Left ventricle myocardium inferior (tissue), 1 donor: ENCODE measurements at regions not wholly inside any gene's neighbourhood (a gene's known extent, or its start where the extent isn't known, plus 50 kb on each side); places are given as distances from the start of the nearest gene placed in this dataset.

Source experiments
- DNase-seq: peaks from one replicate; pipeline ENCODE4 v3.0.0-alpha.2; 2020
- H3K27ac ChIP-seq: fragments of 200-600 bp; replicated peaks from 2 replicates; pipeline ENCODE4 v1.8.0; 2021
- H3K27me3 ChIP-seq: fragments of 200-600 bp; 2 replicates; pipeline ENCODE4 v1.8.0; 2021; ENCODE audit warnings: low read depth
- H3K36me3 ChIP-seq: fragments of 200-600 bp; 2 replicates; pipeline ENCODE4 v1.8.0; 2021
- H3K4me1 ChIP-seq: fragments of 200-600 bp; 2 replicates; pipeline ENCODE4 v1.8.0; 2021
- H3K4me3 ChIP-seq: fragments of 200-600 bp; 2 replicates; pipeline ENCODE4 v1.8.0; 2021; ENCODE audit warnings: mild to moderate bottlenecking, moderate library complexity
- H3K9me3 ChIP-seq: fragments of 200-600 bp; replicated peaks from 2 replicates; pipeline ENCODE4 v1.8.0; 2021
- intact Hi-C: fragments of 100-400 bp; cut with micrococcal nuclease; formaldehyde crosslinking; loops from one replicate; pipeline ENCODE4 v1.11.0; 2022
- TF ChIP-seq, protein P1 (sequence below): fragments of 200-600 bp; IDR thresholded peaks from 2 replicates; pipeline ENCODE4 v1.8.0; 2021; ENCODE audit warnings: antibody characterized with exemption, mild to moderate bottlenecking, borderline replicate concordance
- donor health status: DM: no; HTN: yes; CAD: no; lungs with severe emphysema.

DNA sequence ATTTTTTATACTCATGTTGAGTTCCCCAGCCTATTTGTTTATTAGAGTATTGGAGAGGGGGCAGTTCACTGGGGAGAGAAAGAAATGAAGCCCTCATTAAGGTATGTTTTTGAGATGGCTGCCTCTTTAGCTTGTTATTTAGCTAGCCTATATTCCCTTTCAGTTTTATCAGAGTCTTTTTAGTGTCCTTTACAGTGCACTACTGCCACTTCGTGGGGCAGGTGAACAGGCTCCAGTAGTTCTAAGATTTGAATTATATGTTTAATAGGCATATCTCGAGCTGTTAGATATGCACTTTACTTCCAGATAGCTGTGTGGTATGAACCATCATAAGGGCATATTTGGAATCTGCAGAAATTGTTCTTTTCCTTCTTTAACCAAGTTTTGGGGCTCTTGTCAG is 482.2 kb downstream of the KDM5D start:
- Histone ChIP-seq H3K27me3 (no peaks in the 10 kb centered on the region), H3K4me1 (no peaks in the 10 kb centered on the region), H3K36me3 (no peaks in the 10 kb centered on the region), H3K4me3 (no peak overlapping the region), H3K9me3 (no peaks in the 10 kb centered on the region), H3K27ac (no peak overlapping the region)
- intact Hi-C loops = no loop called here
- TF ChIP-seq, protein P1, sequence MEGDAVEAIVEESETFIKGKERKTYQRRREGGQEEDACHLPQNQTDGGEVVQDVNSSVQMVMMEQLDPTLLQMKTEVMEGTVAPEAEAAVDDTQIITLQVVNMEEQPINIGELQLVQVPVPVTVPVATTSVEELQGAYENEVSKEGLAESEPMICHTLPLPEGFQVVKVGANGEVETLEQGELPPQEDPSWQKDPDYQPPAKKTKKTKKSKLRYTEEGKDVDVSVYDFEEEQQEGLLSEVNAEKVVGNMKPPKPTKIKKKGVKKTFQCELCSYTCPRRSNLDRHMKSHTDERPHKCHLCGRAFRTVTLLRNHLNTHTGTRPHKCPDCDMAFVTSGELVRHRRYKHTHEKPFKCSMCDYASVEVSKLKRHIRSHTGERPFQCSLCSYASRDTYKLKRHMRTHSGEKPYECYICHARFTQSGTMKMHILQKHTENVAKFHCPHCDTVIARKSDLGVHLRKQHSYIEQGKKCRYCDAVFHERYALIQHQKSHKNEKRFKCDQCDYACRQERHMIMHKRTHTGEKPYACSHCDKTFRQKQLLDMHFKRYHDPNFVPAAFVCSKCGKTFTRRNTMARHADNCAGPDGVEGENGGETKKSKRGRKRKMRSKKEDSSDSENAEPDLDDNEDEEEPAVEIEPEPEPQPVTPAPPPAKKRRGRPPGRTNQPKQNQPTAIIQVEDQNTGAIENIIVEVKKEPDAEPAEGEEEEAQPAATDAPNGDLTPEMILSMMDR = peak; percentile 28
- DNase-seq = no peak

DNA sequence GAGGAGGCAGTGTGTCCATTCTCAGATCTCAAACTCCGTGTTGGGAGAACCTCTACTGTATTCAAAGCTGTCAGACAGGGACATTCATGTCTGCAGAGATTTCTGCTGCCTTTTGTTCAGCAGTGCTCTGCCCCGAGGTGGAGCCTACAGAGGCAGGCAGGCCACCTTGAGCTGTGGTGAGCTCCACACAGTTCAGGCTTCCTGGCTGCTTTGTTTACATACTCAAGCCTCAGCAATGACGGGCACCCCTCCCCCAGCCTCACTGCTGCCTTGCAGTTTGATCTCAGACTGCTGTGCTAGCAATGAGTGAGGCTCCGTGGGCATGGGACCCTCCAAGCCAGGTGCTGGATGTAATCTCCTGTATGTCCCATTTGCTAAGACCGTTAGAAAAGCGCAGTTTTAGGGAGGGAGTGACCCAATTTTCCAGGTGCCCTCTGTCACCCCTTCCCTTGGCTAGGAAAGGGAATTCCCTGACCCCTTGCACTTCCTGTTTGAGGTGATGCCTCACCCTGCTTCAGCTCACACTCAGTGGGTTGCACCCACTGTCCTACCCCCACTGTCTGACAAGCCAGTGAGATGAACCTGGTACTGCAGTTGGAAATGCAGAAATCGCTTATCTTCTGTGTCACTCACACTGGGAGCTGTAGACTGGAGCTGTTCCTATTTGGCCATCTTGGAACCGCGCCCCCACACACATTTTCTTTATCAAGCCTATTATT is 458.9 kb upstream of the HSFY2 start:
- TF ChIP-seq, protein P1 = no peak
- DNase-seq = no peak
- H3K27ac ChIP-seq = no peak overlapping the region
- H3K4me1 ChIP-seq = no peaks in the 10 kb centered on the region
- no peaks in the 10 kb centered on the region for H3K36me3 ChIP-seq
- no peaks in the 10 kb centered on the region for H3K9me3 ChIP-seq
- H3K27me3 ChIP-seq = no peaks in the 10 kb centered on the region
- no peak overlapping the region for H3K4me3 ChIP-seq
- intact Hi-C loops = no loop called here

DNA sequence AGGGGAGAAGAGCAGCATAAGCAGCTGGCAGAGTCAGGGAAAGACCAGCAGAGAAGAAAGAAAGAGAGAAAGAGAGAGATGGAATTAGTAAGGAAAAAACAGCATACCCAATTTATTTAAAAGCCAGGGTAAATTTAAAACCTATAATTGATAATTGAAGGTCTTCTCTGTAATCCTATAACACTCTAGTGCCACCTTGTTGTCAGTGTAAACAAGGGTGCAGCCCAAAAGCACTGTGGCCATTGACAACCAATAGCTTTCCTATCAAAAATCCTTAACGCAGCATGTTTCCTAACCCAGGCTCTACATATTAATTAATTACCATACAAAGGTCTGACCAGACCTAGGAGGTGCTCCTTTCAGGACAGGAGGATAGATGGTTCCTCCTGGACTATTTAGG is 447.2 kb upstream of the HSFY2 start:
- Histone ChIP-seq H3K4me3 (no peak overlapping the region), H3K27ac (no peak overlapping the region), H3K36me3 (no peaks in the 10 kb centered on the region), H3K27me3 (no peaks in the 10 kb centered on the region), H3K9me3 (no peaks in the 10 kb centered on the region), H3K4me1 (no peaks in the 10 kb centered on the region)
- TF ChIP-seq, protein P1 = no peak
- no peak for DNase-seq
- intact Hi-C loops = no loop called here

DNA sequence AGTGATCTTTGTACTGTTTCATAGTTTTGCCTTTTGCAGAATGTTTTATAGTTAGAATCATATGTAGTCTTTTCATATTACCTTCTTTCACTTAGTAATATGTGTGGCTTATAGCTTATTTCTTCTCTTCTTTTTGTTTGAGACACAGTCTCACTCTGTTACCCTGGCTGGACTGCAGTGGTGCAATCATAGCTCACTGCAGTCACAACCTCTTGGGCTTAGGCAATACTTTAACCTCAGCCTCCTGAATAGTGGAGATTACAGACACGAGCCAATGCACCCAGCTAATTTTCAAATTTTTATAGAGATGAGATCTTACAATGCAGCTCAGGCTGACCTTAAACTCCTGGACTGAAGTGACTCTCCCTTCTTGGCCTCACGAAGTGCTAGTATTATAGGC is 435.4 kb upstream of the HSFY2 start:
- intact Hi-C loops = no loop called here
- Histone ChIP-seq H3K4me3 (no peak overlapping the region), H3K27ac (no peak overlapping the region), H3K9me3 (no peaks in the 10 kb centered on the region), H3K4me1 (no peaks in the 10 kb centered on the region), H3K27me3 (no peaks in the 10 kb centered on the region), H3K36me3 (no peaks in the 10 kb centered on the region)
- DNase-seq = no peak
- TF ChIP-seq, protein P1 = no peak

DNA sequence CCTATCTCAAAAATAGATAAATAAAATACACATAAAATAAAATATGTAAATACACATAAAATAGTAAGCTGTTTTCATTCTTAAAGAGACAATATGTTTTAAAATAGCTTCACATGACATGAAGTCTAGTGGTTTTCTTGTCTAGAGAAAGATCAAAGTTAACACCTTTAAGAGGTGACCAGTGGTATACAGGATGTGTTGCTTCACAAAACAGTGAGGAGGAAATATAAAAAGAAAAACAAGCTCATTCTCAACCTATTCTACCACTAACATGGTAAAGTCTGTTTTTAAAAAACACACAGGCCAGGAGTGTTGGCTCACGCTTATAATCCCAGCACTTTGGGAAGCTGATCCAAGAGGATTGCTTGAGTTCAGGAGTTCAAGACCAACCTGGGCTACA is 433.5 kb upstream of the HSFY2 start:
- Histone ChIP-seq H3K36me3 (no peaks in the 10 kb centered on the region), H3K27me3 (no peaks in the 10 kb centered on the region), H3K9me3 (no peaks in the 10 kb centered on the region), H3K4me3 (no peak overlapping the region), H3K4me1 (no peaks in the 10 kb centered on the region), H3K27ac (no peak overlapping the region)
- intact Hi-C loops = no loop called here
- TF ChIP-seq, protein P1 = no peak
- DNase-seq = no peak
